GM21367 (cell line): ENCODE measurements at regions not wholly inside any gene's neighbourhood (a gene's known extent, or its start where the extent isn't known, plus 50 kb on each side); places are given as distances from the start of the nearest gene placed in this dataset.
A peak's percentile ranks its signal among the peaks of the same experiment; 100 is the strongest.
"Not testable (repeated sequence)": the region's sequence is repeated elsewhere in the genome, so short reads cannot be mapped to it uniquely, and the experiment has no call there.

ENCODE experiments used
- ATAC-seq: cut with Tn5 transposase; IDR thresholded peaks from one replicate; pipeline ENCODE4 v1.9.1; 2021; ENCODE audit not compliant: unreplicated experiment

GRCh38 chr6:134822920-134823709 lies 126.8 kb downstream of the ALDH8A1 start:
- peak; percentile 89 for ATAC-seq

- no peak for ATAC-seq
Observed at GRCh38 chr6:134821928-134822864, 127.7 kb downstream of the ALDH8A1 start.

GRCh38 chr6:134821397-134821796 lies 128.5 kb downstream of the ALDH8A1 start:
- ATAC-seq: no peak

- ATAC-seq: no peak
Observed at GRCh38 chr6:134819863-134820800, 129.8 kb downstream of the ALDH8A1 start.

GRCh38 chr6:134819236-134819635 lies 130.7 kb downstream of the ALDH8A1 start:
- no peak for ATAC-seq

GRCh38 chr6:134817448-134817847 lies 132.5 kb downstream of the ALDH8A1 start:
- no peak for ATAC-seq

GRCh38 chr6:134816780-134817179 lies 133.1 kb downstream of the ALDH8A1 start:
- no peak for ATAC-seq

- no peak for ATAC-seq
Observed at GRCh38 chr6:134816300-134816699, 133.6 kb downstream of the ALDH8A1 start.

- ATAC-seq: no peak
Observed at GRCh38 chr6:134814076-134814695, 135.7 kb downstream of the ALDH8A1 start.

- ATAC-seq: no peak
Observed at GRCh38 chr6:134813146-134813545, 136.8 kb downstream of the ALDH8A1 start.

GRCh38 chr6:134810402-134810801 lies 139.5 kb downstream of the ALDH8A1 start:
- ATAC-seq: no peak

GRCh38 chr6:134809130-134809529 lies 140.8 kb downstream of the ALDH8A1 start:
- no peak for ATAC-seq

- no peak for ATAC-seq
Observed at GRCh38 chr6:134806180-134806798, 143.6 kb downstream of the ALDH8A1 start.

GRCh38 chr6:134805168-134805567 lies 144.7 kb downstream of the ALDH8A1 start:
- no peak for ATAC-seq

GRCh38 chr6:134804311-134804710 lies 145.6 kb downstream of the ALDH8A1 start:
- not testable (repeated sequence) for ATAC-seq

GRCh38 chr6:134802426-134803058 lies 147.4 kb downstream of the ALDH8A1 start:
- no peak for ATAC-seq

GRCh38 chr6:134797400-134798113 lies 152.3 kb downstream of the ALDH8A1 start:
- no peak for ATAC-seq

GRCh38 chr6:134795691-134796090 lies 154.2 kb downstream of the ALDH8A1 start:
- ATAC-seq: no peak

- no peak for ATAC-seq
Observed at GRCh38 chr6:134795001-134795400, 154.9 kb downstream of the ALDH8A1 start.
